HG03045 (cell line): ENCODE measurements at regions not wholly inside any gene's neighbourhood (a gene's known extent, or its start where the extent isn't known, plus 50 kb on each side); places are given as distances from the start of the nearest gene placed in this dataset.

Experiments used
- ATAC-seq: cut with Tn5 transposase; IDR thresholded peaks from one replicate; pipeline ENCODE4 v1.9.1; 2021; ENCODE audit warnings: mild to moderate bottlenecking, moderate library complexity; ENCODE audit not compliant: unreplicated experiment

DNA sequence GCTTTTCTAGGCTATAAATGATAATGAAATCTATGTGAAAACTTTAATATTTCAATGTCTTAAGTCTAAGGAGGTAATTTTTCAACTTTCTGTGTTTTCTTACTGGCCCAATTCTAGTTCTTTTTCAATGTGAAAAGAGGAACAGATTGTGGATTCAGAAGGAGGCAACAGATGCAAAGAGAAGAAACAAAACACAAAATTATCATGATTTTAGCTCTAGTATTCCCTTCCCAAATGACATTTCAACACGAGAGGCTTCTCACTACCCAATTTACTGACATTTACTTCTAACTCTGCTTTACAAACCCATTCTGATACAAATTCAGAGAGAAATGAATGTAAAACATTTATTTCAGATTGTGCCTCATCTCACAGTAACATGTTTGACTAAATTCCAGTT is 169.4 kb downstream of the WT1 start:
- ATAC-seq = no peak

DNA sequence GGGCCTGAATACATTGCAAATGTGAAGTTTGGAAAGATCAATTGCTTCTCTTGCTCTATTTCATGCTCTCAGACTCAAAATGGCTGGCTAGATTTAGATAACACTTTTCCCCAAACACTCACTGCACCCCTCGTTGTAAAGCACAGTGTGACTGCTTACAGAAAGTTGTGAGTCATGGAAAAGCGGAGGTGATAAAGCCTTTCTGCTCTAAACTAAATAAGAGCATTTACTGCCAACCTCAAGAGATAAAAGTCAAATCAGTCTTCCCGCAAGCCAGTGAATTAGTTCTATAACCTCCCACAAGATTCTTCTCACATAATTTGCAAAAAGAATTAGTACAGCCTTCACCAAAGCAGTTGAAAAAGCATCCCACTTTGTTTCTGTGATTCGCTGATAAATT is 168.7 kb downstream of the WT1 start:
- no peak for ATAC-seq

DNA sequence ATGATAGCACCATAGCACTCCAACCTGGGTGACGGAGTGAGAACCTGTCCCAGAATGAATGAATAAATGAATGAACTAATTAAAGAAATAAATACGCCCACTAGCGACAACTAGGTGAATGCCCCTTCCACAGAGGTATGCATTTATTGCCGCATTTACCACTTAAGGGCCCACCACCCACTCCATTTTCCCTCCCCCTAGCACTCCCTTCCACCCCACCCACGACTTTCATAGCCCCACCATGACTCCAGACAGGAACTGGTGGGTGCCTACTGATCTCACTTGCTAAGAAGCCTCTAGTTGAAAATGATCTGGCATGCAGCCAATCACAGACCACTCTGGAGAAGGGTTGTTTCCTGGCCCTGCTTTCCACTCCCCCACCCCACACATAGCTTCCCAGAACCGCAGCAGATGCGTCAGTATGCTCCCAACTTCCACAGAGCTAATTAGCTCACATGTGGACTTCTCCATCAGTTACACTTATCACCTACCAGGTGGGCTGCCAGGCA is 167.6 kb downstream of the WT1 start:
- ATAC-seq = no peak

DNA sequence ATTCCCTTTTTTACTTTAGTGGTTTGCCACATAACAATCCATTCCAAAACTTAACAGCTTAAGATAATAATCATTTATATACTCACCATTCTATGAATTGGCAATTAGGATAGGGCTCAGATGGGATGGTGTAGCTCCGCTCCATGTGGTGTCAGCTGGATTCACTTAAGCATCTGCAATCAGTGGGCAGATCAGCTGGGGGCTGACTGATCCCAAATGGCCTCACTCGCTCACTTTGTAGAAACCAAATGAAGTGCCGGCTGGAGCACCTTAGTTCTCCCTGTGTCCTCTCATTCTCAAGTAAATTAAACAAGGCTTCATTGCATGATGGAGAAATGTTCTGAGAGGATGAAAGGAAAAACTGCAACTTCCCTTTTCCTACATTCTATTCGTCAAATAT is 161.4 kb downstream of the WT1 start:
- ATAC-seq = no peak

DNA sequence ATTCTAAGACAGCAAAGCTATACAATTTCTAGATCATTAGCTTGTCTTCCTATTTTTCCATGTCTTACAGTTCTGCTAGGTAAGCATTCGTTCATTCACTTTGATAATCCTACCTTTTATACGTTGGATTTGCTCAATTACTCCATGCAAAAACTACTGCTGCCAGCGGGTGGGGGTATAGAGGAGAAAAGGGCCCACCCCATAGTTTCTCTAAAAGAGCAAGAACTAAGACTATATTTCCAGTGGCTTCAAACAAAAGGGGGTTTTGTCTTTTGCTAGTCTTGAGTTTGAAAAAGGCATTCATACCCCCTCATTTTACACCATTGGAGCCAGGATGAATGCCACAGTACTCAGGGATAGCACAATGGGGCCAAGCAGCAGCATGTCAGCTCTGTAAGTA is 155.7 kb downstream of the WT1 start:
- no peak for ATAC-seq

DNA sequence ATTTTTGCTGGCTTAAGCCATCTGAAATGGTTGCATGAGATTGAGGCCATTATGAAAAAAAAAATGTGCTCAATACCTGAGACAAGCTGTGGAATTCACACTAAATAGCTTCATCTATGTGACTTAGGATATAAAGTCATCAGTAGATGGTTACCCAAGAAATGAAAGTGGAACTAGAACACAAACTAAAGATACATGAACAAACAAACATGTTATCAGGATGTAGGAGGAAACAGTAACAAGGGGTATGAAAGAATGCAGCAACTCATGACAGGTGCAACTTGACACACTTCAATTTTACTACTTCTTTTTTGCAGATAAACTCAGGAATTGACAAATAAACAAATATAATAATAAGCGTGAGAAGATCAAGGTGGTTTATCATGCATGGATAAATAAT is 155.0 kb downstream of the WT1 start:
- no peak for ATAC-seq

DNA sequence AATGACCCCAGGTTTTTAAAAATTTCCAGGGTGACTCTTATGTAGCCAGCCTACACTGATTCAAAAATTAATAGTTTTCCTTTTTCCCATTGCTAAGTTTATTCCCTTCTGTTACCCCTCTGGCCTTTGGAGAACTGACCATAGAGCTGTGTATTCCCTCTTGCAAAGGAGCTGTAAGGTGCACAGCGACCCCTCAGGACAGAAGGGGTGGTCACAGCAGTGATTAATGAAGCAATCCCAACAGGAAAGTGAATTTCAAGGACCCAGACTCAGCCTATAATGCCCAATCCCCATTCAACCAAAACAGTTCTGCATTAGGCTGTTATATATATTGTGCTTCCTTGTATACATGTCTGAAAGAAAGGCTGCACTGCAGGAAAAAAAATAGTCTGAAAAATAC is 147.1 kb downstream of the WT1 start:
- ATAC-seq = no peak

DNA sequence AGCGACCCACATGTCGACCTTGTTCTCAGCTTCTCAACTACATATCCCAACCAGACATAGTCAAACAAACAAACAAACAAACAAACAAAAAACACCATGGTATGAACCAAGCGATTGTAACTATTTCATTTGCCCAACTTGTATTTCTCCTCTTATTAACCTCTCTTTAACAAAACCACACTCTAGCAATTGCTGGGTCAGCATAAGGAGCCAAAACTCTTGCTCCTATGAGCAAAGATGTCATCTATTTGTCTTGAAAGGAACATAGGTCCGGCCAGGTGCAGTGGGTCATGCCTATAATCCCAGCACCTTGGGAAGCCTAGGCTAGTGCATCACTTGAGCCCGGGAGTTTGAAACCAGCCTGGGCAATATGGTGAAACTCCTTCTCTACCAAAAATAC is 145.6 kb downstream of the WT1 start:
- no peak for ATAC-seq

DNA sequence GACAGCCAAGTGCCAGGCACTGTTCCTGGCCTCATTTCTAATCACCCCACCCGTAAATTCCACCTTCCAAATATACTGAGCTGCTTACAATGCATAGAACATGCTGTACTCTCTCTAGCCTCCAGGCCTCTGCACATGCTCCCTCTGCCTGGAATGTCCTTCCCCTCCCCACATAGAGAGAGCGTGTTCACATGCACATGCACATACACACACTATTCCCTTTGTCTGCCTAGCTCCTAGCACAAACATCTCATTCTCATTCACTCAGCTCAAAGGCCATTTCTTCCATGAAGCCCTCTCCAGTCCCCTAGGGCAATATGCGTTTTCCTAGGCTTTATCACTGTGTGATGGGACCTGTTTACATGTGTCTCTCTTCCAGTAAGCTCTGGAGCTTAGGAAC is 144.6 kb downstream of the WT1 start:
- ATAC-seq = no peak

DNA sequence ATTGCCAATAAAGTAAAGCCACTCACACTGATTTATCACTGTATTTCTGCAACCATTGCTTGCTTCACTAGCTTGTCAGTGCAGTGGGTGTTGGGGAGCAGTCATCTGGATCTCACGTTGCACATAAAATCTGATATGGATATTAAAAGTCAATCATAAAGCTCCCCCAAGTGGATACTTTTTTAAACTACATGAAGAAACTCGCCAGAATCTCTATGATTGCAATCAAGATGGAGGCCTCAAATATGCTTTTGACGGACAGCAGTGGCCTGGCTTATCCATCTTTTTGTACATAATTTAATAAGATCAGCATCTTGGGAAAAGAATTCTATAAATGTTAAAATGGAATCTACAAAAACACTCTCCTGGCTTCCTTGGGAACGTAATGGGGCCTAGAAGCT is 137.7 kb downstream of the WT1 start:
- ATAC-seq = no peak

DNA sequence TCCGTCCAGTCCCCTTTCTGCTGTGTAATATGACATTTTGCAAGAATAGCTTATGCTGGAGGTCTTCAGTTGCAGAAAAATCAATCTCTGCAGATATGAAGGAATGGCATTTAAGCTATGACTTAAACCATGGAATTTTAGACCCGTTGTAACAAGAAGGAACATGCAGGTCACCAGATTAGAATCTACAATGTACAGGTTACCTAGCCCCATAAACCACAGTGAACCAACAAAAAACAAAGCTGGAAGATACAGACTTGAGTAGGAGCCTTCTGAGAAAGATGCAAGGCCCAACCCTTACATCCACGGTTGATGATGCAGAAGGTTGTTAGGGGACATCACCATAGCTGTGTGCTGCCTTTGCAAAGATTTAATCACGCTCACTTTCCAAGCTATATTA is 132.5 kb downstream of the WT1 start:
- ATAC-seq = no peak

DNA sequence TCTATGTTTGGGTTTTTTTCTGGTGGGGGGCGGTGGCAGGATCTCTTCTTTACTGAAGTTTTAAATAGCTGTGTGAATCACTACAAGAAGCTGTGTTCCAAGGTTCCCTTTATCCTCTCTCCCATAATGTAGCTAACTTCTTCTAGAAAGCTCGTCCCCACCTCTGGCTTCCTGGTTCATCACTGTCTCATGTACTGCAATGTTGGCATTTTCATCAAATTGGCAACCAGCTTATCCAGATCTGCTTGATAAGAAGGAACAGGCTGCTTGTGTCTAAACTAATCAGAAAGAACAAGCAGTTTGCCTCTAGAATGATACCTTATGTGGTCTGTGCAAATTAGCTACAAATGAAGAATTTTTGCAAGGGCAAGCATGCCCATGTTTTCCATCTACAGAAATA is 130.8 kb downstream of the WT1 start:
- no peak for ATAC-seq

DNA sequence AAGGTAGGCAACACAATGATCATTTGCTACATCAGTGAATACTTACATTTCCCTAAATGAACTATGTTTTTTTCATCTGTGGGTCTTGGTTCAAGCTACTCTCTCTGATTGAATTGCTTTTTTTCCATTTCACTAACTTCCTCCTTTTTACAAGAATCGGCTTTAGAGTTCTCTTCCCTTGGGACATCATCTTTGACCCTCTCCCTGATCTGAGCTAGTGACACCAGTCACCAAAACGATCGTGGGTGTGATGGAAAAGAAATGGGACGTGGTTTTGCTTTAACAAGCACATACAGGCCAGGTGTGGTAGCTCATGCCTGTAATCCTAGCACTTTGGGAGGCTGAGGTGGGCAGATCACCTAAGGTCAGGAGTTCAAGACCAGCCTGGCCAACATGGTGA is 129.9 kb downstream of the WT1 start:
- ATAC-seq = no peak

DNA sequence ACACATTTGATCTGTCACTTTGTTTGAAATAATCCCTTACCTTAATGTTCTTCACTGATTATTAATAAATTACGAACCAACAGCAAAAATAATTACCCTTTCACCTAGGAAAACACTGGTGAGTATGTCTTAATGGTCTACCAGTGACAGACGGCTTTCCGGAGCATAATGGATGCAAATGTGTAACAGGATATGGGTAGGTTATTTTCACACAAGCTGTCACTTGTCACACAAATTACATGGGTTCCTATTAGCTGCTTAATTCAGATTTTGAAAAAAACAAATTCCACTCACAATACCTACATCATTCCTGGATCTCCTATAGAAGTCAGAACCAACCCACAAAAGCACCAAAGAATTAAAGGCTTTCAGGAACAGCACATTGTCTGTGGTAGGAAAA is 127.9 kb downstream of the WT1 start:
- no peak for ATAC-seq

DNA sequence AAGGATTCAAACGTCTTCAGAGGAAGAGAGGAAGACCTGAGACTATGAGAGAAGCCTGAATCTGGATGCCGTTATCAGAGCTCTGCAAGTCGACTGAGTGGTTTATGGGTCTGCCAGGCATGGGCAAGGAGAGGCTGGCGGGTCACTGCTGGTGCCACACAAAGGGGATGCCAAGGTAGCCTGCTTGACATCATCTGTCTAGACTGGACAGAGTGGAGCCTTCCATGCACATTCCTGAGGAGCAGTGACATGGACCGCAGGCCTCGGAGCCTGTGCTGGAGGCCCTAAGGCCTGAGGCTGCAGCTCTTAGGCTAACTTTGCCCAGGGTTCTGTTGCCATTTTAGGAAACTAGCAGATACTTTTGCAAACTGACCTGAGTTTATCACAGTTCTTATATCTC is 127.4 kb downstream of the WT1 start:
- ATAC-seq = no peak

DNA sequence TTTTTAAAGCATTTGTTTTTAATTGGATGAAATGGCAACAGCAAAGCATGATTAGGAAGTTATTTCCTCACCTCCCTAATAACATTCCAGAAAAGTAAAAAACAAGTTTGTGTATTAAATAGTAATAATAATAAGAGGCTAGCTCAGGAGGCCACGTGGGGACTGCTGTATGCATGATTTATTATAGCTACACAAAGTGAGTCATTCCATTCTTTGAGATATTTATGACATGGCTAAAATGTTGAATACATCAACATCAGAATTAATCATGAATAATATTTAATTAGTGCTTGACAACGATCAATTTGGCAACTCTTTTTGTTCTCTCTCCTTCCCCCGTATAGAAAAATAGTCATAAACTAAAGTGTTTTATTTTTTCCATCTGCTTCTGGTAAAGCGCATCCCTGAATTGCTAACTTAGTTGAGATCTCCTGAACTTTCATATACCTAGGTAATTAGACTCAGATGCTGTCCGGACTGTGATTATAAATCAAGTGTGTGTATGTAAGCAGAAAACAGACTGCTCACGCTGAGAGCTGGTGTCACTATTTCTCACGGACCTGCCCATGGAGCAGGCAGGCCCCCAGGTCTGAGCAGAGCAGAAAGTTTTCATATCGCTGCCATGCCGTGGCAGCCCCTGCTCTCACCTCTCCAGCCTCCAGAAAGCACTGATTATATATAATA is 125.7 kb downstream of the WT1 start:
- no peak for ATAC-seq

DNA sequence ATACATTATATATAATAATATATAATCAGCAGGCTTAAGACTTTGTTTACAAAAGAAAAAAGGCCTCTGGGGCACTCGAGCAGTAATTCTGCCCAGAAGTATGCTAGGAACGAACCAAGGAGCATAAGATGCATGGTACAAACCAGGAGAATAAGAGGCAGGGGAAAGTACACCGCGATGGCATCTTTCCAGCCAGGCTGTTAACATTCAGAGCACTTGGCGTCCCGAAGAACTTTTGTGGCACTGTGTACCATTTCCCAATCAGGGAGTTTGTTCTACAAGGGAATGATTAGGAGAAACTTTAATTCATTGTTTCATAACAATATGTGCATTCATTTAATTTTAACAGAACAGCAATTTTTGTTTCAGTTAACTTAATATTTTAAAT is 125.1 kb downstream of the WT1 start:
- ATAC-seq = no peak

DNA sequence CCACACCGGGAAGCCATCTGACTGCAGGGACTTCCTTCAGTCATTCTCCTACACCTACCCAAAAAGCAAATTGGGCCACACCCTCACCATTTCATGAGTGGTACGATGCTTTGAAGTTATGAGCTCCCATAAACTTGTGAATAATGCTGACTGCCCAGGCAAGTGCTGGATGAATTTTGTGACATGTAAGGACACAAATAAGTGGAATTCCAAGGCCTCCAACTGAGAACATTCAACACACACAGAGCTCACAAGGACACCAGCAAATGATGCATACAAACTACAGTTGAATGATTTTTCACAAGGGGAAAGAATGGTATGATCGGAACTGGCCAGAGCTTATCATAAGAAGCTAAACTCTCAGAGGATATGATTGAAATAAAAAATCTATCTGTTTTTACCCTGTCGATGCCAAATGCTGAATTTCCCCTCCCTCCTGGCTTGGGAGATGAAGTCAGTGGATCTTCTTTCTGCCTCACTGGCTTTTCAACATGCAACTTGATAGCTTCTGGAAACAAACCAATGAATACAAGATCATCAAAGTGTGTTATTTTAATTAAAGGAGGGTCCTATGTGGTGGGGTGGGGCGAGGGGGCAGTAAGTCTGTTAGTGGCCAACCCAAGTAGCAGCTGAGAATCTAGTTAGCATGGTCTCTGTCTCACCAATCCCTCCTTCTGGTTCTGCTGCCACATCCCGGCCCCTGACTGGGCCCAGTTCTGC is 123.8 kb downstream of the WT1 start:
- no peak for ATAC-seq

DNA sequence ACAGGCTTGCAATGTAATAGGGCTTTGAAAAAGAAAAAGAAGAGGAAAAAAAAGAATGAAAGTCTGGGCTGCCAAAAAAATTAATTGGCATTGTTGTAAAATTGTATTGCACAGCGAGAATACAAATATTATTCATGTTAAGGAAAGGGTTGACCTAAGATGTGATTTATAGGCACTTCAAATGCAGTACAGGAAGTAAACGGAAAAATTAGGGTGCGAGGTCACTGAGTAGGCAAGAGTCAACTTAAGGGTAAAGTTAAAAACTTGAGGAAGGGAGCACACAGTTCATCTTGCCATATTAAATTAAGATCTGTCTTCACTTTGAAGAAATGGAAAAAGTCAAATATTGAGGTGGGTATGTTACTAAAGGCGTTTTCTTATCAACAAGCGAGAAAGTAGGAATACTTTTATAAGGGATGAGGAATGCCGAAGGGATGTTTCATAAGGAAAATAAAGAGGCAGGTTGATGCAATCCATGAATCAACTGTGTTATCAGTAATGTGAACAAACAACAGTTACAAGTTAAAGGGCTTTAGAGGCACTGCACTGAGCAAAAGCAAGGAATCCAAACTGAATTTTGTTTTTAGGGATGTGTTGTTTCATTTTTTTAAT is 123.0 kb downstream of the WT1 start:
- ATAC-seq = no peak

DNA sequence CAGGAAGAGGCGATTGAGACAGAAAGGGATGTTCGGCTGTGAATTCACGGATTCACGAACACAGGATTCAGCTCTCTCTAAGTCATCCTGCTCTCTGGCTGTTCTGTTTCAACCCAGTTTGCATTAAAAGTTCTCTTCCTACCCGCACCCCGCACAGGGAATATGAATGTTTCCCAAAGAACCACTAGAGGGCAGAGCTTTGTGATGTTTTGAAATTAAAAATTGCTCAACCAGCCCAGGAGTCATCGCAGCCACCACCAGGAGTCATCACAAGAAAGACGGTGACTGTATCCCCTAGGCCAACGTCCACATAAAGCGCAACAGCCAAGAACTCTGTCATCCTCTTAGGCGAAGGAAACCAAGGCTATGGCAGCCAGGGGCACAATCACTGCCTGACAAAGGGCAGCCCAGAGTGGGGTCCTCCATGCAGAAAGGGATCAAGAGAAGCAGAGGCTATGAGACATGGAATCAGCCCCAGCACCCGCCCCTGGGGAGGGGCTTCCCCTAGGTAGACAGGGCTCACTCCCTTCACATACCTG is 122.4 kb downstream of the WT1 start:
- ATAC-seq = no peak

DNA sequence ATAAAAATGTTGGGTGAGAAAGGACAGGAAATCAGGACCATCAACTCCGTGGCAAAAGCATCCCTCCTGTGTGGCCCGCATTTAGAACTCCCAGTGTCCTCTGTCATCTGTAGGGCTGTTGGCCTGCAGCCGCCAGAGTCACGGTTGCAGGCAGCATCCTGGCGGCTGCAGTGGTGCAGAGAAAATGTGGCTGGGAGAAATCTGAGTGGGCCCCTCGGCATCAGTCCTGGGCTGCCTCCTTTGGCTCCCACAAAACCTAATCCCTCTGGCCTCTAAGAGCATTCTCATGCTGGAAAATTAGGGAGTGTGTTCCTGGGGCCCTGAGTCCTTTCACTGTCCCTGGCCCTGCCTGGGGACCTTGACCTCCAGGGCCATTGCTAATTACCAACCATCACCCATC is 121.9 kb downstream of the WT1 start:
- no peak for ATAC-seq

DNA sequence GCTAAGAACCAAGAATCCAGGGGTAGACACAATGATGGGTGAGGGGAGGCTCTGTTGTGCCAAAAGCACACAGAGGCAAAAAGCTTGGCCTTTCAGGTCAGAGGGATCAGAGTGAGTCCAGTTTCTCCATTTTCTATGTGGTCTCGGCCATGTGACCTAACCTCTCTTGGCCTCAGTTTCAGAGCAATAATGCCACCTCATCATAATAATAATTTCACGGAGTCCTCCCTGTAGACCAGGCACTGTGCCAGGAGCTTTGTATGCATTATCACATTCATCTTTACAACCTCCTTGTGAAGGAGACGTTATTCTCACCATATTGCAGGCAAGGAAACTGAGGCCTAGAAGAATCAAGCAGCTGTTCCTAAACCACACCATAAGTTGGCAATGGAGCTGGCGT is 120.2 kb downstream of the WT1 start:
- ATAC-seq = no peak
